ENCODE measurements at regions not wholly inside any gene's neighbourhood (a gene's known extent, or its start where the extent isn't known, plus 50 kb on each side); places are given as distances from the start of the nearest gene placed in this dataset.

DNA sequence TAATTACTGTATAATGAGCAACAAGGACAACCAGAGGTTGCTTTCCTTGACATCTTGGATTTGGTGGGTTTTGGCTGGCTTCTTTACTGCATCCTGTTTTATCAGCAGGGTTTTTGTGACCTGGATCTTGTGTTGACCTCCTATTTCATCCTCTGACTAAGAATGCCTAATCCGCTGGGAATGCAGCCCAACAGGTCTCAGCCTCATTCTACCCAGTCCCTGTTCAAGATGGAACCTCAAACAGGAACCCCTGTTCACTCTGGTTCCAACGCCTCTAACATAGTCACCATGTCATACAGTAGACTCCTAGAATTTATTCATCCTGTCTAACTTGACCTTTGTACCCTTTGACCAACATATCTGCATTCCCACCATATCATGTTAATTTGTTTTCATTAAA, 183.8 kb upstream of the SOX9 start:
- TF ChIP-seq, protein P1, sequence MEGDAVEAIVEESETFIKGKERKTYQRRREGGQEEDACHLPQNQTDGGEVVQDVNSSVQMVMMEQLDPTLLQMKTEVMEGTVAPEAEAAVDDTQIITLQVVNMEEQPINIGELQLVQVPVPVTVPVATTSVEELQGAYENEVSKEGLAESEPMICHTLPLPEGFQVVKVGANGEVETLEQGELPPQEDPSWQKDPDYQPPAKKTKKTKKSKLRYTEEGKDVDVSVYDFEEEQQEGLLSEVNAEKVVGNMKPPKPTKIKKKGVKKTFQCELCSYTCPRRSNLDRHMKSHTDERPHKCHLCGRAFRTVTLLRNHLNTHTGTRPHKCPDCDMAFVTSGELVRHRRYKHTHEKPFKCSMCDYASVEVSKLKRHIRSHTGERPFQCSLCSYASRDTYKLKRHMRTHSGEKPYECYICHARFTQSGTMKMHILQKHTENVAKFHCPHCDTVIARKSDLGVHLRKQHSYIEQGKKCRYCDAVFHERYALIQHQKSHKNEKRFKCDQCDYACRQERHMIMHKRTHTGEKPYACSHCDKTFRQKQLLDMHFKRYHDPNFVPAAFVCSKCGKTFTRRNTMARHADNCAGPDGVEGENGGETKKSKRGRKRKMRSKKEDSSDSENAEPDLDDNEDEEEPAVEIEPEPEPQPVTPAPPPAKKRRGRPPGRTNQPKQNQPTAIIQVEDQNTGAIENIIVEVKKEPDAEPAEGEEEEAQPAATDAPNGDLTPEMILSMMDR (IDR thresholded peaks at IDR 0.05; ENCODE audit: control insufficient read depth, extremely low read depth, insufficient read depth), result no peak
- DNase-seq (ENCODE audit: low read depth), result no peak
- no peak overlapping the region for H3K4me3 ChIP-seq (ENCODE audit: low read depth, low read length)

GRCh38 chr17:71937914-71938313, 182.9 kb upstream of the SOX9 start:
- no peak for DNase-seq (ENCODE audit: low read depth)
- TF ChIP-seq, protein P1 (IDR thresholded peaks at IDR 0.05; ENCODE audit: control insufficient read depth, extremely low read depth, insufficient read depth), result no peak
- H3K4me3 ChIP-seq (ENCODE audit: low read depth, low read length), result no peak overlapping the region

- DNase-seq (ENCODE audit: low read depth), result no peak
- TF ChIP-seq, protein P1 (IDR thresholded peaks at IDR 0.05; ENCODE audit: control insufficient read depth, extremely low read depth, insufficient read depth), result no peak
- no peak overlapping the region for H3K4me3 ChIP-seq (ENCODE audit: low read depth, low read length)
Measured at GRCh38 chr17:71938340-71939010, 182.3 kb upstream of the SOX9 start.

GRCh38 chr17:71941920-71942319, 178.9 kb upstream of the SOX9 start:
- no peak overlapping the region for H3K4me3 ChIP-seq (ENCODE audit: low read depth, low read length)
- TF ChIP-seq, protein P1 (IDR thresholded peaks at IDR 0.05; ENCODE audit: control insufficient read depth, extremely low read depth, insufficient read depth), result no peak
- DNase-seq (ENCODE audit: low read depth), result peak; percentile 32

GRCh38 chr17:71942626-71943025, 178.2 kb upstream of the SOX9 start:
- TF ChIP-seq, protein P1 (IDR thresholded peaks at IDR 0.05; ENCODE audit: control insufficient read depth, extremely low read depth, insufficient read depth), result no peak
- no peak for DNase-seq (ENCODE audit: low read depth)
- H3K4me3 ChIP-seq (ENCODE audit: low read depth, low read length), result no peak overlapping the region

DNA sequence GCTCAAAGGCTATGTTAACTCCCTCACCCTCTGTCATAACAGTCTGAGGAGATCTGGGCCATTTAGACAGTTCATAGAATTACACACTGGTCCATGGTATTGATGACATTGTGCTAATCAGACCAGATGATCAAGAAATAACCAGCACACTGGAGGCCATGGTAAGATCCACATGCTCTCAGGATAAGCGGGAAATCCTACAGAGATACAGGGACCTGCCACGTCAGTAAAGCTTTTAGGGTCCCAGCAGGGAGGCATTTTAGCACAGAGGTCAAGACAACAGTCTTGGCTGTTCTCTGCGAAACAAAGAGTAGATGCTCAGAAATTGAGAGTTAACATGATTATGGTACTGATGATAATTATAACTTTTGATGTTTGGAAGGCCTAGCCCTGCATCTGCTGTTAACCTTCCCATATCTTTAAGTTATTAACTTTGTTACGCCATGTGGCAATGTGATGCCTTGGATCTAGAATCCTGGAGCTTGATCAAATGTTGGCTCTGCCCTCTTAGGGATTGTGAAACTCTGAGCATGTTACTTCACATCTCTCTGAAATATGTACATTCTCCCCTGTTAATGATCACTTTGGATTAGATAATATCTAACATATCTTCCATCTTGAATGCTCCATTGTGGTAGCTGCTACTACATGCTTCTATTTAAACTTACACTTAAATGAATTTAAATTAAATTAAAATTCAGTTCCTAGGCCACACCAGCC, 172.0 kb upstream of the SOX9 start:
- H3K4me3 ChIP-seq (ENCODE audit: low read depth, low read length), result no peak overlapping the region
- DNase-seq (ENCODE audit: low read depth), result no peak
- TF ChIP-seq, protein P1 (IDR thresholded peaks at IDR 0.05; ENCODE audit: control insufficient read depth, extremely low read depth, insufficient read depth), result no peak

Measured in LNCaP clone FGC (cell line).